ENCODE measurements at regions not wholly inside any gene's neighbourhood (a gene's known extent, or its start where the extent isn't known, plus 50 kb on each side); places are given as distances from the start of the nearest gene placed in this dataset.

DNA sequence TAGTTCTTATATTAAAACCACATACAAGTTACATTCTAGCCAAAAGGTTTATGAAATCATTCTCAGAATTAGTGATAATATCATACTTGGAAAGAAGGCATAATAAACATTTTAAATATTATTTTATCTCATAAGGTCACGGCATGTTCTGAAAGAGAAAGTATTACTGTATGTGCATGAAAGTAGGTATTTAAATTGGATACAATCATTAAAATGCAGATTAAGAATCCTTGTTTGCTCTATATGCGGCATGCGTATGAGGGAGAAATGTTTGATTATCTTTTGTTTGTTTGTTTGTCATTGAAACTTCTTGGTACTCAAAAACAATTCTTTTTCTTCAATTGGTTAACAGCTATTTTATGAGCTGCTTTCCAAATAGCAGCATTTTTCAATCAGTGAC lies 183.9 kb upstream of the TLL1 start:
- no peak overlapping the region for H4K8ac ChIP-seq (ENCODE audit: low read depth, low read length)
- H3K79me1 ChIP-seq (ENCODE audit: low read length) = no peaks in the 10 kb centered on the region
- WGBS (ENCODE audit: extremely low coverage, insufficient coverage, low lambda C conversion rate) = no CpG with 5 or more reads among the region's 3 CpGs
- no peak overlapping the region for H2AK5ac ChIP-seq (ENCODE audit: low read length)
- no peak overlapping the region for H3K4ac ChIP-seq (ENCODE audit: low read depth, low read length)
- no peak overlapping the region for H3K4me2 ChIP-seq (ENCODE audit: low read length)
- no peak overlapping the region for H2BK120ac ChIP-seq (ENCODE audit: low read depth, low read length)
- H3K4me3 ChIP-seq (ENCODE audit: low read length) = no peak overlapping the region
- H3K23ac ChIP-seq (ENCODE audit: low read length) = no peak overlapping the region
- H3K18ac ChIP-seq (ENCODE audit: low read length) = no peak overlapping the region
- no peak overlapping the region for H4K5ac ChIP-seq (ENCODE audit: low read length)
- no peaks in the 10 kb centered on the region for H3K27me3 ChIP-seq (ENCODE audit: insufficient read depth, low read length, poor library complexity)
- no peak overlapping the region for H3K9ac ChIP-seq (ENCODE audit: low read length)
- no peak overlapping the region for H2BK15ac ChIP-seq (replicated peaks; ENCODE audit: low read depth)
- no peak overlapping the region for H3K56ac ChIP-seq (ENCODE audit: low read length)
- no peak overlapping the region for H2BK5ac ChIP-seq (ENCODE audit: low read length)
- H3K79me2 ChIP-seq (ENCODE audit: control insufficient read depth, insufficient read depth, low read length) = no peaks in the 10 kb centered on the region
- no peak overlapping the region for H3K27ac ChIP-seq (ENCODE audit: low read depth, low read length)
- no peaks in the 10 kb centered on the region for H3K4me1 ChIP-seq (ENCODE audit: control insufficient read depth, low read depth, low read length)
- no peak for DNase-seq
- H3K36me3 ChIP-seq (ENCODE audit: control insufficient read depth, insufficient read depth, low read length) = no peaks in the 10 kb centered on the region

DNA sequence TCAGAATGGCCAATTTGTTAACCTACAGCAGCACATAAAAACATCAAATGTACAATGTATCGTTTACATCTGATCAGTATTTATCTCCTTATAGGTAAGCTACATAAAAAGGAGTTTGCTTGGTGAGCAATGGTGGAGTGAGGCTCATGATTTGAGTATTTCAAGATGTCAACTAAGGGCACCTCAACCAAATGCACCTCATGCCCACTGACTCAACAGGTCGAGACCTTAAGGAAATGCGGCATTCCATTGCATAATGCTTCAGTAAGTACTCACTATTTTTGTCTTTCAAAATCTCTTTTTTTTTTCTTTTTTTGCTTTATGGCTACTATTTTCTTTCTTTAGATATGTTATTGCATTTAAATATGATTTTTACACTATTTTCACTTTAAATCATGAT lies 181.0 kb upstream of the TLL1 start:
- Histone ChIP-seq H3K4me2 (ENCODE audit: low read length) (no peak overlapping the region), H2BK5ac (ENCODE audit: low read length) (no peak overlapping the region), H2BK15ac (replicated peaks; ENCODE audit: low read depth) (no peak overlapping the region), H3K18ac (ENCODE audit: low read length) (no peak overlapping the region), H3K36me3 (ENCODE audit: control insufficient read depth, insufficient read depth, low read length) (no peaks in the 10 kb centered on the region), H3K4me1 (ENCODE audit: control insufficient read depth, low read depth, low read length) (no peaks in the 10 kb centered on the region), H4K8ac (ENCODE audit: low read depth, low read length) (no peak overlapping the region), H2AK5ac (ENCODE audit: low read length) (no peak overlapping the region), H3K56ac (ENCODE audit: low read length) (no peak overlapping the region), H3K4me3 (ENCODE audit: low read length) (no peak overlapping the region), H3K9ac (ENCODE audit: low read length) (no peak overlapping the region), H3K23ac (ENCODE audit: low read length) (no peak overlapping the region), H2BK120ac (ENCODE audit: low read depth, low read length) (no peak overlapping the region), H3K27me3 (ENCODE audit: insufficient read depth, low read length, poor library complexity) (no peaks in the 10 kb centered on the region), H4K5ac (ENCODE audit: low read length) (no peak overlapping the region), H3K79me1 (ENCODE audit: low read length) (no peaks in the 10 kb centered on the region), H3K27ac (ENCODE audit: low read depth, low read length) (no peak overlapping the region), H3K79me2 (ENCODE audit: control insufficient read depth, insufficient read depth, low read length) (no peaks in the 10 kb centered on the region), H3K4ac (ENCODE audit: low read depth, low read length) (no peak overlapping the region)
- WGBS (ENCODE audit: extremely low coverage, insufficient coverage, low lambda C conversion rate) = no CpG with 5 or more reads among the region's 3 CpGs
- DNase-seq = no peak

DNA sequence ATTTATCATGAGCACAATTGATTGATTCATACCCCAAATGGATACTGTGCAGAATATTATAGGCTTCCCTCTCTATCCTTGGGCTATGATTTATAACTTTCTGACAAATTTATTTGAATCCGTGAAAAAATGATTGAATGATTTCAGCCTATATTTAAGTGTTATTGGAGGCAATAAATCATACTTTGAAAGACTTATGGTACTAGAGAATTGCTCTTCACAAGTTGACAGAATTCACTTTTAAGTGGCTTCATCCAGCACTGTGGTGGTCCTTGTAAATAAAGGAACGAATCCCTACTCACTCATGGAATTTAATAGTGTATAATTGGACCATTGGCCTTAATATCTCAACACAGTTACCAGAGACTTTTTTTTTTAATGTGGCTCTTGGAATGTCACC lies 174.8 kb upstream of the TLL1 start:
- no peaks in the 10 kb centered on the region for H3K4me1 ChIP-seq (ENCODE audit: control insufficient read depth, low read depth, low read length)
- no peak overlapping the region for H3K23ac ChIP-seq (ENCODE audit: low read length)
- no peak overlapping the region for H3K18ac ChIP-seq (ENCODE audit: low read length)
- H2BK120ac ChIP-seq (ENCODE audit: low read depth, low read length) = no peak overlapping the region
- H3K36me3 ChIP-seq (ENCODE audit: control insufficient read depth, insufficient read depth, low read length) = no peaks in the 10 kb centered on the region
- H3K9ac ChIP-seq (ENCODE audit: low read length) = no peak overlapping the region
- H3K27me3 ChIP-seq (ENCODE audit: insufficient read depth, low read length, poor library complexity) = no peaks in the 10 kb centered on the region
- H3K79me1 ChIP-seq (ENCODE audit: low read length) = no peaks in the 10 kb centered on the region
- no peak overlapping the region for H2BK5ac ChIP-seq (ENCODE audit: low read length)
- H4K5ac ChIP-seq (ENCODE audit: low read length) = no peak overlapping the region
- no peak overlapping the region for H3K4ac ChIP-seq (ENCODE audit: low read depth, low read length)
- no CpG with 5 or more reads among the region's 2 CpGs for WGBS (ENCODE audit: extremely low coverage, insufficient coverage, low lambda C conversion rate)
- H3K79me2 ChIP-seq (ENCODE audit: control insufficient read depth, insufficient read depth, low read length) = no peaks in the 10 kb centered on the region
- no peak overlapping the region for H3K4me3 ChIP-seq (ENCODE audit: low read length)
- no peak overlapping the region for H2BK15ac ChIP-seq (replicated peaks; ENCODE audit: low read depth)
- no peak overlapping the region for H3K27ac ChIP-seq (ENCODE audit: low read depth, low read length)
- no peak for DNase-seq
- H3K4me2 ChIP-seq (ENCODE audit: low read length) = no peak overlapping the region
- no peak overlapping the region for H3K56ac ChIP-seq (ENCODE audit: low read length)
- no peak overlapping the region for H4K8ac ChIP-seq (ENCODE audit: low read depth, low read length)
- H2AK5ac ChIP-seq (ENCODE audit: low read length) = no peak overlapping the region

DNA sequence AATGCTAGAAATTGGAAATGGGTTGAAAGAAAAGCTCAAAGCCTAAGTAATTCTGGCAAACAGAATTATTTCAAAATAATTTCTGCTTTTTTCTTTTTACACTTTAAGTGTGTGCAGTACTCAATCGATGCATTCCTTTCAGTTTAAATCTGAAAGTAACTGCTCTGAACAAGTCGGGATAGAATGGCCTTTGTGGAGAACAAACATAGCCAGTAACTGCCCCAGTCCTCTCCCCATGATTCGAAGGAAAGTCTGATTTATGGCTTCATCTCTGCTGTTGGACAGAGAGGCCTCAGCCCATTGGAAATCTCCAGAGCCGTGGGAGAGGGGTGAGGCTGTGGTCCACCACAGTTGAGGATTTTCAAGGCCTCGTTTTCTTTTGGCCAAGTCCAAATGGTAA lies 174.0 kb upstream of the TLL1 start:
- no CpG with 5 or more reads among the region's 5 CpGs for WGBS (ENCODE audit: extremely low coverage, insufficient coverage, low lambda C conversion rate)

DNA sequence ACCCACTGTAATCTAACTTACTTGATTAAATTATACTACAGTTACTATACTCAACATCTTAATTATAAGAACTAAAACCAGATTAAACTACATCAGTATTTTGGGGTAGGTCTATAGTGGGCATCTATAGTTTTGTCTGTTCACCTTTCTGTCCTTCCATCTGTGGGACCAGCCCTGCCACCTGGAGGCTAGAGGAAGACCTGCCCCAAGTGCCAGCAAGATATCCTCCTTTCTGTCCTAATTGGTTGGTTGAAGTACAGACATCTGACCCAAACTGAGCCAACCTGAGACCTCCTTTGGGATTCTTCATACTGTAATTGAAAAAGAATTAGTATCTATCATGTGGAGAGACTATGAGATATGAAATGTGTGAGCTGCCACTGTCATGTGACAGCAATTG lies 172.2 kb upstream of the TLL1 start:
- Histone ChIP-seq H3K79me2 (ENCODE audit: control insufficient read depth, insufficient read depth, low read length) (no peaks in the 10 kb centered on the region), H3K9ac (ENCODE audit: low read length) (no peak overlapping the region), H3K36me3 (ENCODE audit: control insufficient read depth, insufficient read depth, low read length) (no peaks in the 10 kb centered on the region), H4K5ac (ENCODE audit: low read length) (no peak overlapping the region), H2BK5ac (ENCODE audit: low read length) (no peak overlapping the region), H3K4ac (ENCODE audit: low read depth, low read length) (no peak overlapping the region), H3K4me2 (ENCODE audit: low read length) (no peak overlapping the region), H2BK120ac (ENCODE audit: low read depth, low read length) (no peak overlapping the region), H3K4me1 (ENCODE audit: control insufficient read depth, low read depth, low read length) (no peaks in the 10 kb centered on the region), H3K23ac (ENCODE audit: low read length) (no peak overlapping the region), H3K4me3 (ENCODE audit: low read length) (no peak overlapping the region), H3K18ac (ENCODE audit: low read length) (no peak overlapping the region), H3K27me3 (ENCODE audit: insufficient read depth, low read length, poor library complexity) (no peaks in the 10 kb centered on the region), H2BK15ac (replicated peaks; ENCODE audit: low read depth) (no peak overlapping the region), H3K79me1 (ENCODE audit: low read length) (no peaks in the 10 kb centered on the region), H3K27ac (ENCODE audit: low read depth, low read length) (no peak overlapping the region), H4K8ac (ENCODE audit: low read depth, low read length) (no peak overlapping the region), H3K56ac (ENCODE audit: low read length) (no peak overlapping the region), H2AK5ac (ENCODE audit: low read length) (no peak overlapping the region)
- DNase-seq = peak; percentile 74

More for the DNA sequence above, 174.0 kb upstream of the TLL1 start:
- Histone ChIP-seq H3K9ac (ENCODE audit: low read length) (no peak overlapping the region), H3K27me3 (ENCODE audit: insufficient read depth, low read length, poor library complexity) (no peaks in the 10 kb centered on the region), H4K8ac (ENCODE audit: low read depth, low read length) (no peak overlapping the region), H2BK120ac (ENCODE audit: low read depth, low read length) (no peak overlapping the region), H3K56ac (ENCODE audit: low read length) (no peak overlapping the region), H2BK15ac (replicated peaks; ENCODE audit: low read depth) (no peak overlapping the region), H3K79me2 (ENCODE audit: control insufficient read depth, insufficient read depth, low read length) (no peaks in the 10 kb centered on the region), H2AK5ac (ENCODE audit: low read length) (no peak overlapping the region), H4K5ac (ENCODE audit: low read length) (no peak overlapping the region), H2BK5ac (ENCODE audit: low read length) (no peak overlapping the region), H3K23ac (ENCODE audit: low read length) (no peak overlapping the region), H3K4ac (ENCODE audit: low read depth, low read length) (no peak overlapping the region), H3K27ac (ENCODE audit: low read depth, low read length) (no peak overlapping the region), H3K36me3 (ENCODE audit: control insufficient read depth, insufficient read depth, low read length) (no peaks in the 10 kb centered on the region), H3K79me1 (ENCODE audit: low read length) (no peaks in the 10 kb centered on the region), H3K4me3 (ENCODE audit: low read length) (no peak overlapping the region), H3K18ac (ENCODE audit: low read length) (no peak overlapping the region), H3K4me2 (ENCODE audit: low read length) (no peak overlapping the region), H3K4me1 (ENCODE audit: control insufficient read depth, low read depth, low read length) (no peaks in the 10 kb centered on the region)
- no peak for DNase-seq

DNA sequence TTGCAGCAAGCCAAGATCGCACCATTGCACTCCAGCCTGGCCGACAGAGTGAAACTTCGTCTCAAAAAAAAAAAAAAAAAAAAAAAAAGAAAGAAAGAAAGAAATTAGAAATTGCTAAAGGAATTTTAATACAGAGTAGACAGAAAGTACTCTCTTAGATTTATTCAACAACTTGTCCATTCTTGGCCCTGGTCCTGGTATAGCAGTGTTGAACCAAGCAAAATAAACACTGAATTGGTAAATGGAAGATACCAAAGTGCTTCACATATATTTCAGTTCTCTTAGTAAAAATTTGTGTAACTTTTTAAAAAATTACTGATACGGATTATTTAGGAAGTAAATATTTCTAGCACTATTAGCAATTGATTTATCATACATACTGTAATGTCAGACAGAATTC lies 165.9 kb upstream of the TLL1 start:
- no peak overlapping the region for H3K4me2 ChIP-seq (ENCODE audit: low read length)
- WGBS (ENCODE audit: extremely low coverage, insufficient coverage, low lambda C conversion rate) = no CpG with 5 or more reads among the region's 4 CpGs
- no peak overlapping the region for H2BK5ac ChIP-seq (ENCODE audit: low read length)
- no peak for DNase-seq
- H3K4me1 ChIP-seq (ENCODE audit: control insufficient read depth, low read depth, low read length) = peaks cover 4% of the 10 kb centered on the region
- no peak overlapping the region for H3K4me3 ChIP-seq (ENCODE audit: low read length)
- H3K27me3 ChIP-seq (ENCODE audit: insufficient read depth, low read length, poor library complexity) = no peaks in the 10 kb centered on the region
- H3K18ac ChIP-seq (ENCODE audit: low read length) = no peak overlapping the region
- H3K27ac ChIP-seq (ENCODE audit: low read depth, low read length) = no peak overlapping the region
- H2AK5ac ChIP-seq (ENCODE audit: low read length) = no peak overlapping the region
- no peak overlapping the region for H3K23ac ChIP-seq (ENCODE audit: low read length)
- no peak overlapping the region for H2BK15ac ChIP-seq (replicated peaks; ENCODE audit: low read depth)
- no peak overlapping the region for H3K9ac ChIP-seq (ENCODE audit: low read length)
- H3K79me1 ChIP-seq (ENCODE audit: low read length) = no peaks in the 10 kb centered on the region
- H3K56ac ChIP-seq (ENCODE audit: low read length) = no peak overlapping the region
- H4K5ac ChIP-seq (ENCODE audit: low read length) = no peak overlapping the region
- no peaks in the 10 kb centered on the region for H3K36me3 ChIP-seq (ENCODE audit: control insufficient read depth, insufficient read depth, low read length)
- H2BK120ac ChIP-seq (ENCODE audit: low read depth, low read length) = no peak overlapping the region
- H3K79me2 ChIP-seq (ENCODE audit: control insufficient read depth, insufficient read depth, low read length) = no peaks in the 10 kb centered on the region
- no peak overlapping the region for H4K8ac ChIP-seq (ENCODE audit: low read depth, low read length)
- no peak overlapping the region for H3K4ac ChIP-seq (ENCODE audit: low read depth, low read length)
